Memory B cell (primary cell): ENCODE measurements at regions not wholly inside any gene's neighbourhood (a gene's known extent, or its start where the extent isn't known, plus 50 kb on each side); places are given as distances from the start of the nearest gene placed in this dataset.

Experiments used
- ATAC-seq: fragments of 150-1000 bp; cut with Tn5 transposase; 2 replicates; pipeline ENCODE4 v1.10.0; 2021; ENCODE audit warnings: low read depth, mild to moderate bottlenecking, moderate library complexity
- DNase-seq, 2 donors: peaks; one replicate each; pipeline ENCODE4 v3.0.0; 2022; ENCODE audit warnings: low spot score in 2 of 2
- H3K27ac Mint-ChIP-seq: one replicate; pipeline ENCODE4 v1.8.0; 2022; ENCODE audit warnings: mild to moderate bottlenecking, moderate library complexity, mixed read lengths
- H3K27me3 Mint-ChIP-seq: one replicate; pipeline ENCODE4 v1.8.0; 2022; ENCODE audit warnings: mixed read lengths
- H3K36me3 Mint-ChIP-seq: one replicate; pipeline ENCODE4 v1.8.0; 2022; ENCODE audit warnings: mild to moderate bottlenecking, mixed read lengths
- H3K4me1 Mint-ChIP-seq: one replicate; pipeline ENCODE4 v1.8.0; 2022; ENCODE audit warnings: mixed read lengths
- H3K4me3 Mint-ChIP-seq: one replicate; pipeline ENCODE4 v1.8.0; 2022; ENCODE audit warnings: mild to moderate bottlenecking, moderate library complexity, mixed read lengths
- H3K9me3 Mint-ChIP-seq: one replicate; pipeline ENCODE4 v1.8.0; 2022; ENCODE audit warnings: mixed read lengths

- H3K27ac Mint-ChIP-seq = no peak overlapping the region
- ATAC-seq (no peak), DNase-seq (no peak)
- peaks cover 2% of the 10 kb centered on the region for H3K4me1 Mint-ChIP-seq
- H3K36me3 Mint-ChIP-seq = no peaks in the 10 kb centered on the region
- no peaks in the 10 kb centered on the region for H3K9me3 Mint-ChIP-seq
- no peaks in the 10 kb centered on the region for H3K27me3 Mint-ChIP-seq
- H3K4me3 Mint-ChIP-seq = no peak overlapping the region
These were observed 185.1 kb downstream of the PLPP3 start for GRCh38 chr1:56394298-56394697.

GRCh38 chr1:56390934-56391731 lies 188.2 kb downstream of the PLPP3 start:
- Mint-ChIP-seq H3K9me3 (no peaks in the 10 kb centered on the region), H3K27me3 (peaks cover 5% of the 10 kb centered on the region), H3K4me3 (no peak overlapping the region), H3K36me3 (no peaks in the 10 kb centered on the region), H3K27ac (no peak overlapping the region), H3K4me1 (peaks cover 2% of the 10 kb centered on the region)
- ATAC-seq (no peak), DNase-seq (no peak)

- Mint-ChIP-seq H3K4me1 (peaks cover 2% of the 10 kb centered on the region), H3K9me3 (no peaks in the 10 kb centered on the region), H3K4me3 (no peak overlapping the region), H3K27me3 (peaks cover 5% of the 10 kb centered on the region), H3K36me3 (no peaks in the 10 kb centered on the region), H3K27ac (no peak overlapping the region)
- ATAC-seq (no peak), DNase-seq (no peak)
These were observed 189.0 kb downstream of the PLPP3 start for GRCh38 chr1:56390232-56390867.

GRCh38 chr1:56389813-56390212 lies 189.6 kb downstream of the PLPP3 start:
- no peak overlapping the region for H3K4me3 Mint-ChIP-seq
- peaks cover 5% of the 10 kb centered on the region for H3K27me3 Mint-ChIP-seq
- H3K36me3 Mint-ChIP-seq = no peaks in the 10 kb centered on the region
- peaks cover 2% of the 10 kb centered on the region for H3K4me1 Mint-ChIP-seq
- no peak for ATAC-seq
- no peaks in the 10 kb centered on the region for H3K9me3 Mint-ChIP-seq
- H3K27ac Mint-ChIP-seq = no peak overlapping the region
- DNase-seq = no peak

- no peak for ATAC-seq
- Mint-ChIP-seq H3K4me3 (no peak overlapping the region), H3K27me3 (peaks cover 5% of the 10 kb centered on the region), H3K36me3 (no peaks in the 10 kb centered on the region), H3K27ac (no peak overlapping the region), H3K9me3 (no peaks in the 10 kb centered on the region), H3K4me1 (peaks cover 2% of the 10 kb centered on the region)
- no peak for DNase-seq
These were observed 192.2 kb downstream of the PLPP3 start for GRCh38 chr1:56387071-56387740.

GRCh38 chr1:56385314-56385713 lies 194.0 kb downstream of the PLPP3 start:
- DNase-seq = no peak
- Mint-ChIP-seq H3K4me3 (no peak overlapping the region), H3K36me3 (no peaks in the 10 kb centered on the region), H3K4me1 (peaks cover 2% of the 10 kb centered on the region), H3K27me3 (peaks cover 5% of the 10 kb centered on the region), H3K9me3 (no peaks in the 10 kb centered on the region), H3K27ac (no peak overlapping the region)
- no peak for ATAC-seq

- peaks cover 4% of the 10 kb centered on the region for H3K27me3 Mint-ChIP-seq
- no peak overlapping the region for H3K4me3 Mint-ChIP-seq
- H3K36me3 Mint-ChIP-seq = no peaks in the 10 kb centered on the region
- no peaks in the 10 kb centered on the region for H3K9me3 Mint-ChIP-seq
- ATAC-seq = no peak
- DNase-seq = no peak
- peaks cover 2% of the 10 kb centered on the region for H3K4me1 Mint-ChIP-seq
- H3K27ac Mint-ChIP-seq = no peak overlapping the region
These were observed 196.4 kb downstream of the PLPP3 start for GRCh38 chr1:56382929-56383328.

GRCh38 chr1:56380531-56380930 lies 198.8 kb downstream of the PLPP3 start:
- no peak overlapping the region for H3K27ac Mint-ChIP-seq
- no peaks in the 10 kb centered on the region for H3K9me3 Mint-ChIP-seq
- DNase-seq (no peak), ATAC-seq (no peak)
- H3K27me3 Mint-ChIP-seq = peaks cover 3% of the 10 kb centered on the region
- H3K36me3 Mint-ChIP-seq = no peaks in the 10 kb centered on the region
- H3K4me3 Mint-ChIP-seq = no peak overlapping the region
- peaks cover 3% of the 10 kb centered on the region for H3K4me1 Mint-ChIP-seq

GRCh38 chr1:56378341-56379070 lies 200.9 kb downstream of the PLPP3 start:
- no peak overlapping the region for H3K27ac Mint-ChIP-seq
- H3K9me3 Mint-ChIP-seq = no peaks in the 10 kb centered on the region
- no peaks in the 10 kb centered on the region for H3K36me3 Mint-ChIP-seq
- ATAC-seq = no peak
- DNase-seq = no peak
- peaks cover 3% of the 10 kb centered on the region for H3K4me1 Mint-ChIP-seq
- H3K4me3 Mint-ChIP-seq = no peak overlapping the region
- H3K27me3 Mint-ChIP-seq = peaks cover 6% of the 10 kb centered on the region

GRCh38 chr1:56377431-56377830 lies 201.9 kb downstream of the PLPP3 start:
- no peaks in the 10 kb centered on the region for H3K9me3 Mint-ChIP-seq
- peaks cover 3% of the 10 kb centered on the region for H3K4me1 Mint-ChIP-seq
- H3K27ac Mint-ChIP-seq = no peak overlapping the region
- ATAC-seq (no peak), DNase-seq (no peak)
- peaks cover 6% of the 10 kb centered on the region for H3K27me3 Mint-ChIP-seq
- H3K36me3 Mint-ChIP-seq = no peaks in the 10 kb centered on the region
- H3K4me3 Mint-ChIP-seq = no peak overlapping the region

GRCh38 chr1:56376188-56376984 lies 203.0 kb downstream of the PLPP3 start:
- ATAC-seq = no peak
- H3K4me1 Mint-ChIP-seq = peaks cover 3% of the 10 kb centered on the region
- no peak overlapping the region for H3K4me3 Mint-ChIP-seq
- H3K27me3 Mint-ChIP-seq = peaks cover 8% of the 10 kb centered on the region
- H3K36me3 Mint-ChIP-seq = no peaks in the 10 kb centered on the region
- H3K9me3 Mint-ChIP-seq = no peaks in the 10 kb centered on the region
- no peak overlapping the region for H3K27ac Mint-ChIP-seq
- no peak for DNase-seq

- peaks cover 9% of the 10 kb centered on the region for H3K27me3 Mint-ChIP-seq
- H3K9me3 Mint-ChIP-seq = no peaks in the 10 kb centered on the region
- DNase-seq = no peak
- no peak overlapping the region for H3K4me3 Mint-ChIP-seq
- no peak overlapping the region for H3K27ac Mint-ChIP-seq
- no peaks in the 10 kb centered on the region for H3K36me3 Mint-ChIP-seq
- peaks cover 3% of the 10 kb centered on the region for H3K4me1 Mint-ChIP-seq
- no peak for ATAC-seq
These were observed 204.0 kb downstream of the PLPP3 start for GRCh38 chr1:56375326-56375804.
